ENCODE measurements at regions not wholly inside any gene's neighbourhood (a gene's known extent, or its start where the extent isn't known, plus 50 kb on each side); places are given as distances from the start of the nearest gene placed in this dataset.

DNA sequence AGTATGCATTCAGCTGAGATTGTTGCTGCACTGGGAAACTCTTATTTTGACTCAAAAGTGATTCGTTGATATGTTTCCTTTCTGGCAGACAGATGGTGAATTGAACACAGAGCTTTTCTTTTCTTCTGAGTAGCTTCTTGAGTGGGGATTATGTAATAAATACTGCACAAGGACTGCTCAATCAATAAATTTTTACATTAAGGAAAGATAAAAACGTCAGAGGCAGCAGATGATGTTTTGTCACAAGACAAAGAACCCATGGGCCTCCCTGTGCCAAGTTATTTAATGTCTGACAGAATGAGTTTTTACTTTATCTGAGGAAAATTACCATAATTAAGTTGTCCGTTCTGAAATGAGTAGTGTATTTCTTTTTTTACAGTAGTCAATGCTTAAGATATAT lies 460.3 kb downstream of the UTRN start:
- ChIA-PET CTCF (ENCODE audit: partially characterized antibody) (no interaction called here), POLR2A (ENCODE audit: partially characterized antibody) (interaction anchor here (0.8 kb wide), 1 partner anchor 43 kb away, joined by 3 read pairs; no protein-coding TSS in a partner anchor)
- DNase-seq (ENCODE audit: low read depth in 1 of 2, low spot score in 2 of 2) (no peak), FAIRE-seq (no peak)
- Histone ChIP-seq H3K23ac (ENCODE audit: insufficient read length) (no peak overlapping the region), H3K9me3 (ENCODE audit: insufficient read depth in 2 of 2, low read depth in 1 of 2, low read length in 1 of 2) (no peaks in the 10 kb centered on the region), H3K14ac (ENCODE audit: insufficient read length) (no peak overlapping the region), H4K5ac (ENCODE audit: insufficient read length, low read depth, low read length) (no peak overlapping the region), H3K56ac (replicated peaks; ENCODE audit: insufficient read length, low read depth, low read length) (no peak overlapping the region), H3K4me3 (ENCODE audit: extremely low read depth in 1 of 4, insufficient read depth in 2 of 4, low read depth in 3 of 4, low read length in 4 of 4) (no peak overlapping the region), H3K27ac (ENCODE audit: low read depth, low read length) (no peak overlapping the region), H4K20me1 (replicated peaks in 1 of 2; ENCODE audit: control insufficient read depth in 1 of 2, insufficient read depth in 2 of 2, low read length in 2 of 2) (no peaks in the 10 kb centered on the region), H2BK12ac (ENCODE audit: low read depth, low read length) (no peak overlapping the region), H3K4ac (replicated peaks; ENCODE audit: insufficient read length, low read depth, low read length) (no peak overlapping the region), H3K23me2 (ENCODE audit: low read depth, low read length) (no peaks in the 10 kb centered on the region), H3K27me3 (replicated peaks in 1 of 4; ENCODE audit: control insufficient read depth in 3 of 4, extremely low read depth in 1 of 4, insufficient read depth in 3 of 4, low read length in 3 of 4) (no peaks in the 10 kb centered on the region), H2BK20ac (ENCODE audit: low read length) (no peak overlapping the region), H3K4me1 (replicated peaks in 1 of 4; ENCODE audit: control insufficient read depth in 3 of 4, insufficient read depth in 4 of 4, low read length in 3 of 4) (peaks cover 2 to 8% (median 6%) of the 10 kb centered on the region in 4 experiments; a peak in 4 of 7 replicates), H3K79me1 (ENCODE audit: low read depth, low read length) (no peaks in the 10 kb centered on the region), H2BK5ac (ENCODE audit: low read depth, low read length) (no peak overlapping the region), H4K91ac (replicated peaks; ENCODE audit: insufficient read length, low read length) (no peak overlapping the region), H3K18ac (ENCODE audit: extremely low read depth, low read length) (no peak overlapping the region), H2AFZ (ENCODE audit: low read length) (no peak overlapping the region), H2AK5ac (ENCODE audit: low read depth, low read length) (no peak overlapping the region), H2BK15ac (ENCODE audit: low read length) (no peak overlapping the region), H3K4me2 (ENCODE audit: insufficient read depth in 1 of 2, low read depth in 2 of 2, low read length in 2 of 2) (no peak overlapping the region), H3K9ac (replicated peaks in 1 of 4; ENCODE audit: extremely low read depth in 1 of 4, low read depth in 3 of 4, low read length in 3 of 4) (no peak overlapping the region), H4K8ac (ENCODE audit: extremely low read depth, insufficient read depth, low read length) (no peak overlapping the region), H3K79me2 (ENCODE audit: control insufficient read depth in 1 of 2, insufficient read depth in 2 of 2, low read length in 2 of 2) (no peaks in the 10 kb centered on the region), H2BK120ac (replicated peaks; ENCODE audit: low read depth, low read length) (no peak overlapping the region), H3K36me3 (ENCODE audit: control insufficient read depth in 2 of 4, insufficient read depth in 4 of 4, low read length in 3 of 4) (no peaks in the 10 kb centered on the region; a peak in 2 of 8 replicates)
- TF ChIP-seq CHD1 (IDR thresholded peaks at IDR 0.05; ENCODE audit: low read depth, low read length): no peak
- no peak for TF ChIP-seq TAF1 (IDR thresholded peaks at IDR 0.05; ENCODE audit: low read depth, low read length)
- TF ChIP-seq JUN (IDR thresholded peaks at IDR 0.05; ENCODE audit: low read depth, low read length): no peak
- no peak for TF ChIP-seq SP2 (IDR thresholded peaks at IDR 0.05; ENCODE audit: low read length)
- TF ChIP-seq SIRT6 (IDR thresholded peaks at IDR 0.05; ENCODE audit: low read length): no peak
- TF ChIP-seq KDM1A (IDR thresholded peaks at IDR 0.05; ENCODE audit: borderline replicate concordance, low read length): no peak
- no peak for TF ChIP-seq NRF1 (IDR thresholded peaks at IDR 0.05; ENCODE audit: low read depth, low read length)
- TF ChIP-seq RBBP5 (IDR thresholded peaks at IDR 0.05; ENCODE audit: borderline replicate concordance, low read depth, low read length): no peak
- no peak for TF ChIP-seq SIX5 (IDR thresholded peaks at IDR 0.05; ENCODE audit: low read depth, low read length)
- 79% methylated on average over 3 of the region's 3 CpGs; no CpG with 5 or more reads in 1 of the 2 experiments for WGBS, 2 experiments (ENCODE audit: extremely low coverage in 1 of 2, insufficient coverage in 1 of 2, insufficient read length in 1 of 2, insufficient replicate concordance in 2 of 2, low coverage in 1 of 2, low lambda C conversion rate in 2 of 2, missing lambda C conversion rate in 1 of 2)

All from H1 (cell line).